K562 (cell line): ENCODE measurements at regions not wholly inside any gene's neighbourhood (a gene's known extent, or its start where the extent isn't known, plus 50 kb on each side); places are given as distances from the start of the nearest gene placed in this dataset.

ENCODE experiments used
- CTCF ChIP-seq, 3 experiments: IDR thresholded peaks in 2 of 3; conservative IDR thresholded peaks in 1 of 3; 2 replicates each; pipeline ENCODE4 v1.5.1; 2011 to 2012; ENCODE audit warnings: low read length in 3 of 3, mild to moderate bottlenecking in 3 of 3, control low read depth in 2 of 3, improper control_type of control experiment in 1 of 3, inconsistent platforms in 1 of 3, low read depth in 1 of 3, mixed read lengths in 1 of 3, moderate library complexity in 1 of 3; ENCODE audit not compliant: insufficient read depth in 2 of 3
- E2F3 ChIP-seq: fragments of 250-450 bp; sonication (Bioruptor Pico); IDR thresholded peaks from 2 replicates; pipeline ENCODE4 v1.4.0; 2020; ENCODE audit warnings: mild to moderate bottlenecking
- ETS1 ChIP-seq: conservative IDR thresholded peaks from 2 replicates; pipeline ENCODE4 v1.6.1; 2011; ENCODE audit warnings: low read depth, mild to moderate bottlenecking, low read length; ENCODE audit not compliant: control insufficient read depth
- EZH2 ChIP-seq: IDR thresholded peaks from 2 replicates; pipeline ENCODE4 v1.6.1; 2012; ENCODE audit warnings: low read depth, mild to moderate bottlenecking, inconsistent platforms, low read length, borderline replicate concordance
- MXI1 ChIP-seq: IDR thresholded peaks from 2 replicates; pipeline ENCODE4 v1.6.1; 2011; ENCODE audit warnings: low read depth, mild to moderate bottlenecking, improper control_type of control experiment, low read length
- SMAD3 ChIP-seq: fragments of 450-650 bp; formaldehyde crosslinking; conservative IDR thresholded peaks from 2 replicates; pipeline ENCODE4 v1.4.0; 2020; ENCODE audit warnings: mild to moderate bottlenecking
- TEAD2 ChIP-seq: fragments of 450-650 bp; IDR thresholded peaks from 2 replicates; pipeline ENCODE4 v1.6.1; 2016; ENCODE audit warnings: missing genetic modification characterization, control low read depth, missing compliant biosample characterization
- YY1 ChIP-seq, 3 experiments: IDR thresholded peaks; 2 replicates each; pipeline ENCODE4 v1.6.1; 2011; ENCODE audit warnings: low read length in 2 of 3, mild to moderate bottlenecking in 2 of 3, moderate library complexity in 2 of 3, borderline replicate concordance in 1 of 3, control low read depth in 1 of 3, low read depth in 1 of 3; ENCODE audit not compliant: insufficient read depth in 3 of 3, insufficient replicate concordance in 2 of 3, control insufficient read depth in 1 of 3, insufficient read length in 1 of 3; ENCODE audit errors: extremely low read depth in 1 of 3
- ZFP91 ChIP-seq: sonication (generic); formaldehyde crosslinking; IDR thresholded peaks from 2 replicates; pipeline ENCODE4 v1.8.0; 2022; ENCODE audit warnings: mild to moderate bottlenecking, missing genetic modification reagents
- ZNF124 ChIP-seq: sonication (generic); formaldehyde crosslinking; IDR thresholded peaks from 2 replicates; pipeline ENCODE4 v1.8.1; 2022; ENCODE audit warnings: missing genetic modification reagents

- TF ChIP-seq CTCF (IDR thresholded peaks at IDR 0.05 in 2 of 3, conservative IDR thresholded peaks at IDR 0.05 in 1 of 3; ENCODE audit: insufficient read depth in 2 of 3, low read depth in 1 of 3, low read length in 3 of 3) = no peak
- TF ChIP-seq YY1 (IDR thresholded peaks at IDR 0.05; ENCODE audit: borderline replicate concordance in 1 of 3, control insufficient read depth in 1 of 3, extremely low read depth in 1 of 3, insufficient read depth in 3 of 3, insufficient read length in 1 of 3, insufficient replicate concordance in 2 of 3, low read depth in 1 of 3, low read length in 2 of 3) = no peak
- TF ChIP-seq EZH2 = no peak
- no peak for TF ChIP-seq ZFP91
- TF ChIP-seq E2F3 (CRISPR knock-in tag) = no peak
- no peak for TF ChIP-seq ETS1
- no peak for TF ChIP-seq ZNF124 (CRISPR knock-in tag)
- no peak for TF ChIP-seq MXI1
- no peak for TF ChIP-seq TEAD2 (tag)
- TF ChIP-seq SMAD3 (CRISPR knock-in tag) = no peak
Measured at GRCh38 chr1:98278055-98278454, 357.2 kb upstream of the DPYD start.
